GM19035 (cell line): ENCODE measurements at regions not wholly inside any gene's neighbourhood (a gene's known extent, or its start where the extent isn't known, plus 50 kb on each side); places are given as distances from the start of the nearest gene placed in this dataset.

Experiments used
- ATAC-seq: cut with Tn5 transposase; IDR thresholded peaks from one replicate; pipeline ENCODE4 v1.9.1; 2021; ENCODE audit not compliant: unreplicated experiment

GRCh38 chr13:90531744-90532143 is 815.7 kb upstream of the MIR17HG start:
- ATAC-seq, result no peak

DNA sequence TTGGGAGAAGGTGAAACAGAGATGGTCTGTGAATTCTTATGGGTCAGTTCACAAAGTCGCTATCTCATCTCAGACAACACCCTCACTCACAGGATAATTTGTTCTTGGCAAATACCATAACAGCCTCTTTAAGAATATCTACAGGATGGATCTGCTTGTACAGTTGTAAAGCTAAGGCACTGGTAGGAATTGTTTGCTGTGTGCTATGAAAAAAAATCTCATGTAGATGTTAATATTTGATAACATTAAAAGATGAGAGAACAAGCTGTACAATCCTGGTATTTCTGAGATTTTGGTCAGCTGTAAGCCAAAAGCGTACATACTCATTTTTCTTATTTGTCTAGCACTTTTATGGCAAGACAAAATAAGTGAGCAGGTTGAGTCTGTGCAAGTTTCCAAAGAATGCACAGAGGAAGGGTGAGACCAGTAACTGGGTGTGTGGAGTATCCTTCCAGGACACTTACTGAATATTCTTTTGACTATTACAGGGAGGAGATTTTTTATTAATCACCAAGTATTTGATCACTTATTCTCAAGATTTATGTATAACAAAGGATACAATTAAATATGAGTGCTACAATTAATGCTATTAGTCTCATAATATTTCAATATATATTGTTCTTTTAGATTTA is 814.5 kb upstream of the MIR17HG start:
- no peak for ATAC-seq

DNA sequence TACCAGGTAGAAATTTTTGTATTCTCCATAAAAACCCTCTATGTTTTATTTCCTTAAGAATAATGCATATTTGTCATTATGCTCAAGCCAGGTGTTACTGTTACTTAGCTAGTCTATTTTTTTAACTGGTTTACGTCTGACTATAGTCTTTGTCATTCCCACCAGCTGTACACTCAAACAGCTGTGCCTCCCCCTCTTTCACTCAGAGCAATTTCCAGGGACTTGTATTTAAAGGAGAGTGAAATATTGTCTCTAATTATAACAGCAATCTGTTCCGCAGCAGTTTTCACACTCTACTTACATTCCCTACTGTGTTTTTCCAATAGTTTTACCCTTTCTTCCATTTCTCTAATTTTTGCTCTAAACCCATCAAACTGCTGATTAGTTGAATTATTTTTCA is 813.6 kb upstream of the MIR17HG start:
- ATAC-seq, result no peak

- no peak for ATAC-seq
Observed at GRCh38 chr13:90534617-90535370, 812.7 kb upstream of the MIR17HG start.

GRCh38 chr13:90535421-90535820 is 812.1 kb upstream of the MIR17HG start:
- ATAC-seq, result no peak

GRCh38 chr13:90538063-90538462 is 809.4 kb upstream of the MIR17HG start:
- ATAC-seq, result no peak

GRCh38 chr13:90541346-90541745 is 806.1 kb upstream of the MIR17HG start:
- ATAC-seq, result no peak

DNA sequence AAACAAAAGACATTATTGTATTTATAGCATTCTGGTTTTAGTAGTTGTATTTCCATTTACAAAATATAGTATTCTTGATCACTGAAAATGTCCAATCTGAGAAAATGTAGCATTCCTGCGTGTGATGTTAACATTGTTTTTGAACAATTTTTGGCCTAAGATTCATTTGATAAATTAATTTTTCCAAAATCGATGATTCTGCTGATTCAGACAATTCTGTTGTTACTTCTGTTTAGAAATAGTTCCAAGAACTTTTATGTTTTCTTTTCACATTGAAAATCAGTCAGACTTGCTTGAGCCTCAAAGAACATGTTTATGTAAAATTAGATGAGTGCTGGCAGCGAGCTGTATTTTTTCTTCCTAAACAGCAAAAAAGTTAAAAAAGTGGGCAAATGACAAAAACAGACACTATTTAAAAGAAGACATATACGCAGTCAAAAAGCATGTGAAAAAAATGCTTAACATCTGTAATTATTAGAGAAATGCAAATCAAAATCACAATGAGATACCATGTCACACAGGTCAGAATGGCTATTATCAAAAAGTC is 804.5 kb upstream of the MIR17HG start:
- no peak for ATAC-seq

DNA sequence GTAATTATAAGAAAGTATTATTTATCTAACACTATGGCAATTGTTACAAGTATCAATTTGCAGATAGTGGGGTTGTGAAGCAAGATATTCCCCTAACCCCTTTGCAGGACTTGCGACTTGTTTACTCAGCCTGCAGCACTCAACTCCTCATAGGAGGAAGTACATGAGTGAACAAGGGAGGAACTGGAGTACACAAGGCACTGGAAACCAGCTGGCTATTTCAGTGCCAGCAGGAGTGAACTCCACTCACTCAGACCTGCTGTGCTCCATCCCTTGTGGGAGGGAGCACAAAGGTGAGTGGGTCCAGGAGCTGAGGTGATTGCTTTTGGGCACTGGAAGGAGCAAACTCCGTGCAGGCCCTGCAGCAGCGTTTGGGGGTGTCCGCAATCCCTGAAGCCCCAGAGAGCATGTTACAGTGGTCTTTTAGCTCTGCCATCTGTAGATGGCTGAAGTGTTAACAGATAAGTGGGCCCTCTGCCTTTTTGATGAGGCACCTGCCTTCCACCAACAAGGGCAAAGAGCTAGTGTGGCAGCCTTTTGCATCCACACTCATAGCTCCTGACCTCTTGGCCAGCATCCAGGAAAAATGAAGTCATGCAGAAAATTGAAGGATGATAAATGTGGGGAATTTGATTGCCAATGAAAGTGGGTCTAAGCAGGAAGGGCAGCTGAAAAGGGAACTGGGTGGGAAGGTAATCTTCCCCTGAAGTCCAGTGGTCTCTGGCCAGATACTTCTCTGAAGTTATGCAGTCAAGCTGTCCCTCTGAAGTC is 802.2 kb upstream of the MIR17HG start:
- ATAC-seq, result no peak

DNA sequence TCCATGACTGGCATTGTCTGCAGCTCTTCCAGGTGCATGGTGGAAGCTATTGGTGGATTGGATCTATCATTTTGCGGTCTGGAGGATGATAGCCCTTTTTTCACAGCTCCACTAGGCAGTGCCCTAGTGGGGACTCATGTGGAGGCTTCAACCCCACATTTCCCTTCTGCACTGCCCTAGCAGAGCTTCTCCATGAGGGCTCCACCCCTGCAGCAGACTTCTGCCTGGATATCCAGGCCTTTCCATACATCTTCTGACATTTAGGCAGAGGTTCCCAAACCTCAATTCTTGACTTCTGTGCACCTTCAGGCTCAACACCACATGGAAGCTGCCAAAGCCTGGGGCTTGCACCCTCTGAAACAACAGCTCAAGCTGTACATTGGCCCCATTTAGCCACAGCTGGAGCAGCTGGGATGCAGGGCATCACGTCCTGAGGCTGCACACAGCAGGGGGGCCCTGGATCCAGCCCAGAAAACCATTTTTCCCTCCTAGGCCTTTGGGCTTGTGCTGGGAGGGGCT is 800.2 kb upstream of the MIR17HG start:
- no peak for ATAC-seq

DNA sequence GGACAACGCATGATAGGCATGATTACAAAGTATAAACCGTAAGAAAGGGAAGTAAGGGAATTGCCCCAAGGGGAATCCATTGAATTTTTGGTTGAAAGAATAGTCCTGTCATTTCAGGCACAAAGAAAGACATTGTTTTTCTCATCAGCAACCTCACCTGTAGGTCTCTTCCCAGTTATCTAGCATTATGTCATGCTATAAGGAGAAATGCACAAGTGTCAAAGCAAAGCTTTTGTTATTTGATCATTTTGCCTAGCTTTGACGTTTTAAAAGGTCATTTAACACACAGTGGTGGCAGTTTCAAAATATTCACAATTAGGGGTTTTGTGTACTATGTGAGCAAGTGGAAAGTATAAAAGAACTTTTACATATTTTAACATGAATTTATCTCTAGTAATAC is 796.2 kb upstream of the MIR17HG start:
- ATAC-seq, result no peak

GRCh38 chr13:90552702-90553101 is 794.8 kb upstream of the MIR17HG start:
- no peak for ATAC-seq

DNA sequence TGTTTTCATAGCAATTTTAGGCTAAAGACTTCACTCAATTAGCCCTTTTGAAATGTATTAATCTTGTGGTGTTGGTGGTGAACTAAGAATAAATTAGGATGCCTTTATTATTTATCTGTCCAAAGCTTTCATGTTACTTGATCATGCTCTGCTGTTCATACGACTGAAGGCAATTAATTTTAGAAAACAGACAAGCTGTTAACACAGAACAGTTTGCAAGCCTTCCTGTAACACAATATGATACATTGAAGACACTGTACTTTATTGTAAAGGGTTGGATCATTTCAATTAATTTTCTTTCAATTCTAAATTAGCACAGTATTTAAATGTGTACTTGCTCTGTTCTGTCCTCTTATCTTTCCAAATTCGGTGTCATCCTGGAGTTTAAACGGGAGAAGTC is 794.3 kb upstream of the MIR17HG start:
- no peak for ATAC-seq

DNA sequence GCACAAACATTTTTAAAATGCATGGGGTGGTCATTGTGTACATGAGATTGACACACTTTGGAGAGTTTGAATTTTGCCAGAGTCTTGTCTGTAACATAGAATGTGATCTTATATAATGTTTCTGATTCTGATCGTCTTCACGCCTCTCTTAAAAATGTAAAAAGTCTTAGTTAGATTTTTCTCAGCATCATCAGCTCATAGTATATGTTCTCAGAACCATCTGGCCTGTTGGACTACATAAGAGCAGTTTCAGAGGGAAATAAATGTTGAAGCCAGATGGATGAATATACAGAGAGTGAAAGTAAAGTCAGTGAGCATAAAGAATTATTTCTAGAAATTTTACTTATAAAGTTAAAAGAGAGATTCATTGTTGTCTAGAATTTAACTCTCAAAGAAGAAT is 789.9 kb upstream of the MIR17HG start:
- ATAC-seq, result no peak

GRCh38 chr13:90562443-90562842 is 785.0 kb upstream of the MIR17HG start:
- ATAC-seq, result no peak

- ATAC-seq, result no peak
Observed at GRCh38 chr13:90564096-90564495, 783.4 kb upstream of the MIR17HG start.

DNA sequence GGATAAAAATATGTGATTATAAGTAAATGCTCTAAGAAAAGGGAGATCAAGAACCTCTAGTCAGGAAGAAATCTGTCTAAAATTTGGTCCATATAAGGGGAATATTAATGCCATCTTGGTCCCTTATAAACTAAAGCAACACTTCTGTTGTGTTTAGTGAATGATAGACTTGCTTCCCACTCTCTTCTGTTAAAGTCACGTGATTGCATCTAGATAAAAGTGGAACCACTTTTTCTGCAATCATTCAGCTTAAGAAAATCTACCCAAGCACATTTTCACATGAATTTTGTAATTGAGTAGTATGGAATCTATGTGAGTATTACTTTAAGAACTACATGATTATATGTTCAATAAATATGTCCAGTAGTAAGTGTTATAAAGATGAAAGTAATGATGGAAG is 782.9 kb upstream of the MIR17HG start:
- ATAC-seq, result no peak

DNA sequence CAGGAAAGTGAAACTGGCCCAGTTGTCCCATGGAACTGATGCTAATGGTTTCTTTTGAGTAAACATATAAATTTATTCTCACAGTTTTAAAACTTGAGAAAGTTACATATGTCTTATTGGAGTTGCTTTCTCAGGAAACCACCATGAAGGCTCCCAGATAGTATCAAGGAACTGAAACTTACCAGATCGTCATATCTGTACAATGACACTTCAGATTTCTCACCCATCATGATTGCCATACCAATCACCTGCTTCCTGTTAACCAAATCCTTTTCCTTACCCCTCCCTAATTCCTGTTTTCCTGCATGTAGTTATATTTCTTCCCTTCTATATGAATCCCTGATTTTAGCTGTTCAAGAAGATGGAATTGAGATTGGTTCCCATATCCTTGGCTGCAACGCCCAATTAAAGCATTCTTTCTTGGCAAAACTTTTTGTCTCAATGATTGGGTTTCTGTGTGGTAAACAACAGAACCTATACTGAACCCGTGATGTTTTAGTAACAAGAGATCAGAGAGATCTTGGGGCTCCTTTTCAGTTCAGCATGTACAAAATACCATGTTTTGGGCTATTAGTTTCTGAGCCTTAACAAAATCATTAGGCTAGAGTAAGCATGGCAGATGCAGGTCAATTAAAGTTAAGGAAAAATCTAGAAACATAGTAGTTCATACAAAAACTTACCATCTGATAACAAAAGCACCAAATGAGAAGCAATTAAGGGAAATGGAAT is 781.3 kb upstream of the MIR17HG start:
- ATAC-seq, result no peak

GRCh38 chr13:90568165-90568564 is 779.3 kb upstream of the MIR17HG start:
- no peak for ATAC-seq

DNA sequence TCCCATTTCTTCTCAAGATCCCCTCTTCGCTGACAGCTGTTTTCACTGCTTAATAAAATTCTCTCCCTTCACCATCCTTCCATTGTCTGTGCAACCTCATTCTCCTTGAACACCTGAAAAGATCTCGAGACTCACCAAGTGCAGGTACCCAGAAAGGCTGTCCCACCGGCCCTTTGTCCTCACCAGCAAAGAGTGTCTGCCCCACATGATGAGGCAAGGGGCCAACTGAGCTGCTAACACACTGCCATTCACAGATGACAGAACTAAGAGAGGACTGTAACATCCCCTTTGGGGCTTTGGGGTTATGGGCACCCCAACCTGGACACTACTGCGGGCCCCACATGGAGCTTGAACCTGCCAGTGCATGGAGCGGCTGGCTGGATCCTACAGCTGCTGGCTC is 771.4 kb upstream of the MIR17HG start:
- no peak for ATAC-seq

DNA sequence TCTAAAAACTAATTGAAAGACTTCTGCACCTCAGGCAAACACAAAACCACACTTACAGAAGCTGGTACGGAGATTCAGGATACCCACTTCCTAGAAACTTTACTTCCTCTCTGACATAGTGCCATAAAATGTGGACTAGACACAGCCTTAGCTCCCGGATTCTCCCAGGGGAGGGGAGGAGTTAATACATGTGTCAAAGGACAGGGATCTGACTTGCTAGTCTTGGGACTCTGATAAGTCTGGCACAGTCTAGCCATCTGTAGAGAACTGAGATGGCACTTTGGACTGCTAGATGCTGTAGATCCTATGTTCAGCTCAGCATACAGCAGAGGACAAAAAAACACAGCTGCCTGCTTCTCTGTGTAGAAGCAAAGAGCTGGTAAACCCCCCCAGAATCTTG is 769.8 kb upstream of the MIR17HG start:
- no peak for ATAC-seq
